GM23338 (cell line): ENCODE measurements at regions not wholly inside any gene's neighbourhood (a gene's known extent, or its start where the extent isn't known, plus 50 kb on each side); places are given as distances from the start of the nearest gene placed in this dataset.
A peak's percentile ranks its signal among the peaks of the same experiment; 100 is the strongest.

Source experiments
- ATAC-seq: fragments of 200-7000 bp; cut with Tn5 transposase; 3 replicates; pipeline ENCODE4 v1.9.1; 2020
- DNase-seq: peaks from one replicate; pipeline ENCODE4 v3.0.0-alpha.2; 2015; ENCODE audit warnings: low spot score
- H2AFZ ChIP-seq: fragments of 200-600 bp; sonication (generic); 2 replicates; pipeline ENCODE4 v1.8.0; 2016; ENCODE audit warnings: antibody characterized with exemption, mild to moderate bottlenecking, moderate library complexity
- H3F3A ChIP-seq: fragments of 200-600 bp; sonication (generic); replicated peaks from 2 replicates; pipeline ENCODE4 v1.8.0; 2017; ENCODE audit warnings: antibody characterized with exemption, mixed run types, low read depth
- H3K27ac ChIP-seq: fragments of 200-600 bp; sonication (generic); 2 replicates; pipeline ENCODE4 v1.6.1; 2016; ENCODE audit warnings: low read depth
- H3K27me3 ChIP-seq: fragments of 200-600 bp; sonication (generic); 2 replicates; pipeline ENCODE4 v1.8.0; 2016; ENCODE audit warnings: mild to moderate bottlenecking, mixed run types, moderate library complexity; ENCODE audit not compliant: insufficient read depth
- H3K36me3 ChIP-seq: fragments of 200-600 bp; sonication (generic); 2 replicates; pipeline ENCODE4 v1.8.0; 2016; ENCODE audit warnings: mild to moderate bottlenecking; ENCODE audit not compliant: insufficient read depth
- H3K4me1 ChIP-seq: fragments of 200-600 bp; sonication (generic); 2 replicates; pipeline ENCODE4 v1.8.0; 2016; ENCODE audit warnings: mild to moderate bottlenecking, moderate library complexity; ENCODE audit not compliant: insufficient read depth
- H3K4me2 ChIP-seq: fragments of 200-600 bp; sonication (generic); 2 replicates; pipeline ENCODE4 v1.7.1; 2017; ENCODE audit warnings: mixed run types
- H3K4me3 ChIP-seq: fragments of 200-600 bp; sonication (generic); 2 replicates; pipeline ENCODE4 v1.6.1; 2016; ENCODE audit warnings: mixed run types
- H3K79me2 ChIP-seq: fragments of 200-600 bp; sonication (generic); replicated peaks from 2 replicates; pipeline ENCODE4 v1.8.0; 2017; ENCODE audit warnings: mild to moderate bottlenecking; ENCODE audit not compliant: insufficient read depth
- H3K9me2 ChIP-seq: fragments of 200-600 bp; sonication (generic); 2 replicates; pipeline ENCODE4 v1.8.0; 2017; ENCODE audit not compliant: insufficient read depth
- H4K20me1 ChIP-seq: fragments of 200-600 bp; sonication (generic); replicated peaks from 2 replicates; pipeline ENCODE4 v1.8.0; 2017; ENCODE audit warnings: mild to moderate bottlenecking; ENCODE audit not compliant: insufficient read depth
- H3K27ac Mint-ChIP-seq: 2 replicates; pipeline ENCODE4 v1.8.0; 2020; ENCODE audit warnings: inconsistent platforms, mild to moderate bottlenecking, moderate library complexity, mixed read lengths
- H3K27me3 Mint-ChIP-seq: 3 replicates; pipeline ENCODE4 v1.8.0; 2022; ENCODE audit warnings: low read depth, mild to moderate bottlenecking, moderate library complexity, mixed read lengths, inconsistent platforms; ENCODE audit not compliant: insufficient read depth, poor library complexity
- H3K36me3 Mint-ChIP-seq: 3 replicates; pipeline ENCODE4 v1.8.0; 2021; ENCODE audit warnings: low read depth, mild to moderate bottlenecking, inconsistent platforms, moderate library complexity, mixed read lengths
- H3K4me1 Mint-ChIP-seq: 3 replicates; pipeline ENCODE4 v1.8.0; 2020; ENCODE audit warnings: mild to moderate bottlenecking, inconsistent platforms, mixed read lengths
- H3K4me3 Mint-ChIP-seq: 3 replicates; pipeline ENCODE4 v1.8.0; 2021; ENCODE audit warnings: moderate library complexity, mild to moderate bottlenecking, inconsistent platforms, mixed read lengths
- H3K9me3 Mint-ChIP-seq: 3 replicates; pipeline ENCODE4 v1.8.0; 2020; ENCODE audit warnings: moderate library complexity, mild to moderate bottlenecking, inconsistent platforms, mixed read lengths
- CREB1 ChIP-seq: fragments of 250-450 bp; sonication (Bioruptor Pico); IDR thresholded peaks from 2 replicates; pipeline ENCODE4 v1.5.0; 2020; ENCODE audit warnings: low read depth, mild to moderate bottlenecking, moderate library complexity
- CTCF ChIP-seq, 2 experiments: fragments of 200-600 bp in 1 of 2; sonication (generic) in 1 of 2; conservative IDR thresholded peaks; 2 replicates each; pipeline versions ENCODE4 v1.5.1 to v1.6.1; 2016 to 2017; ENCODE audit warnings: antibody characterized with exemption in 2 of 2, low read depth in 2 of 2, mild to moderate bottlenecking in 2 of 2, moderate library complexity in 1 of 2
- EZH2 ChIP-seq: fragments of 200-600 bp; sonication (generic); IDR thresholded peaks from one replicate; pipeline ENCODE4 v1.8.0; 2017; ENCODE audit warnings: antibody characterized with exemption, mild to moderate bottlenecking, low read depth; ENCODE audit not compliant: unreplicated experiment
- EZH2phosphoT487 ChIP-seq: fragments of 200-600 bp; sonication (generic); IDR thresholded peaks from one replicate; pipeline ENCODE4 v1.8.1; 2018; ENCODE audit warnings: antibody characterized with exemption; ENCODE audit not compliant: unreplicated experiment
- JUNB ChIP-seq: IDR thresholded peaks from one replicate; pipeline ENCODE4 v1.6.1; 2016; ENCODE audit warnings: antibody characterized with exemption; ENCODE audit not compliant: unreplicated experiment
- NANOG ChIP-seq: IDR thresholded peaks from 2 replicates; pipeline ENCODE4 v1.6.1; 2016; ENCODE audit warnings: antibody characterized with exemption, borderline replicate concordance
- POLR2AphosphoS5 ChIP-seq: IDR thresholded peaks from 2 replicates; pipeline ENCODE4 v1.6.1; 2016; ENCODE audit warnings: antibody characterized with exemption, low read depth
- REST ChIP-seq: IDR thresholded peaks from one replicate; pipeline ENCODE4 v1.6.1; 2018; ENCODE audit warnings: antibody characterized with exemption; ENCODE audit not compliant: unreplicated experiment
- STAT1 ChIP-seq: IDR thresholded peaks from one replicate; pipeline ENCODE4 v1.6.1; 2016; ENCODE audit warnings: antibody characterized with exemption; ENCODE audit not compliant: unreplicated experiment
- ZNF114 ChIP-seq: fragments of 250-450 bp; sonication (Bioruptor Pico); IDR thresholded peaks from 2 replicates; pipeline ENCODE4 v1.5.0; 2020; ENCODE audit warnings: mild to moderate bottlenecking, moderate library complexity
- ZNF331 ChIP-seq: fragments of 250-450 bp; sonication (Bioruptor Pico); IDR thresholded peaks from 2 replicates; pipeline ENCODE4 v1.5.0; 2020; ENCODE audit warnings: low read depth, mild to moderate bottlenecking, moderate library complexity
- TF ChIP-seq, protein P1 (sequence below): fragments of 250-450 bp; sonication (Bioruptor Pico); IDR thresholded peaks from 2 replicates; pipeline ENCODE4 v1.5.0; 2020; ENCODE audit warnings: mild to moderate bottlenecking, moderate library complexity
- TF ChIP-seq, protein P2 (sequence below): IDR thresholded peaks from 2 replicates; pipeline ENCODE4 v1.6.1; 2016; ENCODE audit warnings: antibody characterized with exemption

DNA sequence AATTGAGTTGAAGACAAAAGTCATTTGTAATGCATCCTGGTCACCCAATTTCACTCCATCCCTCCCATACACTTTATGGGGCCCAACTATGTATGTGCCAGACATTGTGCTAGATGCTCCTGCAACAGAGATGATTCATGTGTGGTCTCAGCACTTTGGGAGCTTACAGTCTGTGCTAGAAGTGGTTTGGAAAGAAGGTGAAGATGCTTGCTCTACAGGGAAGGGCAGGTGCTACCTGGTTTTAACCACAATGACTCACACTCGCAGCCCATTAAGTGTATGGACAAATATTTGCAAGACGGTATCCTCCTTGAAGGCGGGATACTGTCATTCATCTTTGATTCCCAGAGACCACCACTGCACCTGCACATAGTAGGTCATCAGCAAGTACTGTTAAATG lies 257.6 kb downstream of the OTUD1 start:
- H3K4me3 Mint-ChIP-seq: peak overlapping the region; percentile 83; the same call in 1 of the 3 replicates

More for the DNA sequence above, 257.6 kb downstream of the OTUD1 start:
- Histone ChIP-seq H3K4me2 (peak overlapping the region; percentile 92), H3K4me1 (peaks cover 11% of the 10 kb centered on the region; the same call in 1 of the 2 replicates), H3K27ac (no peak overlapping the region), H3K4me3 (peak overlapping the region; percentile 76), H3K79me2 (no peaks in the 10 kb centered on the region), H3F3A (no peaks in the 10 kb centered on the region), H3K9me2 (no peaks in the 10 kb centered on the region), H3K27me3 (peaks cover 73% of the 10 kb centered on the region), H4K20me1 (peaks cover 8% of the 10 kb centered on the region; the same call in 1 of the 2 replicates), H2AFZ (no peak overlapping the region; the same call in 1 of the 2 replicates), H3K36me3 (no peaks in the 10 kb centered on the region)
- Mint-ChIP-seq H3K36me3 (no peaks in the 10 kb centered on the region), H3K4me1 (peaks cover 13% of the 10 kb centered on the region), H3K27ac (no peak overlapping the region), H3K9me3 (no peaks in the 10 kb centered on the region), H3K27me3 (peaks cover 58% of the 10 kb centered on the region)
- ATAC-seq (no peak), DNase-seq (no peak)
- TF ChIP-seq, protein P1, sequence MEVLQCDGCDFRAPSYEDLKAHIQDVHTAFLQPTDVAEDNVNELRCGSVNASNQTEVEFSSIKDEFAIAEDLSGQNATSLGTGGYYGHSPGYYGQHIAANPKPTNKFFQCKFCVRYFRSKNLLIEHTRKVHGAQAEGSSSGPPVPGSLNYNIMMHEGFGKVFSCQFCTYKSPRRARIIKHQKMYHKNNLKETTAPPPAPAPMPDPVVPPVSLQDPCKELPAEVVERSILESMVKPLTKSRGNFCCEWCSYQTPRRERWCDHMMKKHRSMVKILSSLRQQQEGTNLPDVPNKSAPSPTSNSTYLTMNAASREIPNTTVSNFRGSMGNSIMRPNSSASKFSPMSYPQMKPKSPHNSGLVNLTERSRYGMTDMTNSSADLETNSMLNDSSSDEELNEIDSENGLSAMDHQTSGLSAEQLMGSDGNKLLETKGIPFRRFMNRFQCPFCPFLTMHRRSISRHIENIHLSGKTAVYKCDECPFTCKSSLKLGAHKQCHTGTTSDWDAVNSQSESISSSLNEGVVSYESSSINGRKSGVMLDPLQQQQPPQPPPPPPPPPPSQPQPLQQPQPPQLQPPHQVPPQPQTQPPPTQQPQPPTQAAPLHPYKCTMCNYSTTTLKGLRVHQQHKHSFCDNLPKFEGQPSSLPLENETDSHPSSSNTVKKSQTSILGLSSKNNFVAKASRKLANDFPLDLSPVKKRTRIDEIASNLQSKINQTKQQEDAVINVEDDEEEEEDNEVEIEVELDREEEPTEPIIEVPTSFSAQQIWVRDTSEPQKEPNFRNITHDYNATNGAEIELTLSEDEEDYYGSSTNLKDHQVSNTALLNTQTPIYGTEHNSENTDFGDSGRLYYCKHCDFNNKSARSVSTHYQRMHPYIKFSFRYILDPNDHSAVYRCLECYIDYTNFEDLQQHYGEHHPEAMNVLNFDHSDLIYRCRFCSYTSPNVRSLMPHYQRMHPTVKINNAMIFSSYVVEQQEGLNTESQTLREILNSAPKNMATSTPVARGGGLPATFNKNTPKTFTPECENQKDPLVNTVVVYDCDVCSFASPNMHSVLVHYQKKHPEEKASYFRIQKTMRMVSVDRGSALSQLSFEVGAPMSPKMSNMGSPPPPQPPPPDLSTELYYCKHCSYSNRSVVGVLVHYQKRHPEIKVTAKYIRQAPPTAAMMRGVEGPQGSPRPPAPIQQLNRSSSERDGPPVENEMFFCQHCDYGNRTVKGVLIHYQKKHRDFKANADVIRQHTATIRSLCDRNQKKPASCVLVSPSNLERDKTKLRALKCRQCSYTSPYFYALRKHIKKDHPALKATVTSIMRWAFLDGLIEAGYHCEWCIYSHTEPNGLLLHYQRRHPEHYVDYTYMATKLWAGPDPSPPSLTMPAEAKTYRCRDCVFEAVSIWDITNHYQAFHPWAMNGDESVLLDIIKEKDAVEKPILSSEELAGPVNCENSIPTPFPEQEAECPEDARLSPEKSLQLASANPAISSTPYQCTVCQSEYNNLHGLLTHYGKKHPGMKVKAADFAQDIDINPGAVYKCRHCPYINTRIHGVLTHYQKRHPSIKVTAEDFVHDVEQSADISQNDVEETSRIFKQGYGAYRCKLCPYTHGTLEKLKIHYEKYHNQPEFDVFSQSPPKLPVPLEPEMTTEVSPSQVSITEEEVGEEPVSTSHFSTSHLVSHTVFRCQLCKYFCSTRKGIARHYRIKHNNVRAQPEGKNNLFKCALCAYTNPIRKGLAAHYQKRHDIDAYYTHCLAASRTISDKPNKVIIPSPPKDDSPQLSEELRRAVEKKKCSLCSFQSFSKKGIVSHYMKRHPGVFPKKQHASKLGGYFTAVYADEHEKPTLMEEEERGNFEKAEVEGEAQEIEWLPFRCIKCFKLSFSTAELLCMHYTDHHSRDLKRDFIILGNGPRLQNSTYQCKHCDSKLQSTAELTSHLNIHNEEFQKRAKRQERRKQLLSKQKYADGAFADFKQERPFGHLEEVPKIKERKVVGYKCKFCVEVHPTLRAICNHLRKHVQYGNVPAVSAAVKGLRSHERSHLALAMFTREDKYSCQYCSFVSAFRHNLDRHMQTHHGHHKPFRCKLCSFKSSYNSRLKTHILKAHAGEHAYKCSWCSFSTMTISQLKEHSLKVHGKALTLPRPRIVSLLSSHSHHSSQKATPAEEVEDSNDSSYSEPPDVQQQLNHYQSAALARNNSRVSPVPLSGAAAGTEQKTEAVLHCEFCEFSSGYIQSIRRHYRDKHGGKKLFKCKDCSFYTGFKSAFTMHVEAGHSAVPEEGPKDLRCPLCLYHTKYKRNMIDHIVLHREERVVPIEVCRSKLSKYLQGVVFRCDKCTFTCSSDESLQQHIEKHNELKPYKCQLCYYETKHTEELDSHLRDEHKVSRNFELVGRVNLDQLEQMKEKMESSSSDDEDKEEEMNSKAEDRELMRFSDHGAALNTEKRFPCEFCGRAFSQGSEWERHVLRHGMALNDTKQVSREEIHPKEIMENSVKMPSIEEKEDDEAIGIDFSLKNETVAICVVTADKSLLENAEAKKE: no peak
- TF ChIP-seq STAT1: no peak
- TF ChIP-seq NANOG: no peak
- TF ChIP-seq EZH2phosphoT487: no peak
- TF ChIP-seq CTCF (conservative IDR thresholded peaks at IDR 0.05; ENCODE audit: low read depth in 2 of 2): no peak
- TF ChIP-seq JUNB: no peak
- TF ChIP-seq CREB1 (CRISPR knock-in tag): no peak
- TF ChIP-seq ZNF114 (CRISPR knock-in tag): no peak
- TF ChIP-seq POLR2AphosphoS5: no peak
- no peak for TF ChIP-seq REST
- no peak for TF ChIP-seq EZH2
- TF ChIP-seq, protein P2, sequence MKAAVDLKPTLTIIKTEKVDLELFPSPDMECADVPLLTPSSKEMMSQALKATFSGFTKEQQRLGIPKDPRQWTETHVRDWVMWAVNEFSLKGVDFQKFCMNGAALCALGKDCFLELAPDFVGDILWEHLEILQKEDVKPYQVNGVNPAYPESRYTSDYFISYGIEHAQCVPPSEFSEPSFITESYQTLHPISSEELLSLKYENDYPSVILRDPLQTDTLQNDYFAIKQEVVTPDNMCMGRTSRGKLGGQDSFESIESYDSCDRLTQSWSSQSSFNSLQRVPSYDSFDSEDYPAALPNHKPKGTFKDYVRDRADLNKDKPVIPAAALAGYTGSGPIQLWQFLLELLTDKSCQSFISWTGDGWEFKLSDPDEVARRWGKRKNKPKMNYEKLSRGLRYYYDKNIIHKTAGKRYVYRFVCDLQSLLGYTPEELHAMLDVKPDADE: no peak
- no peak for TF ChIP-seq ZNF331 (CRISPR knock-in tag)
